Thoracic aorta (tissue), 2 donors: ENCODE measurements at regions not wholly inside any gene's neighbourhood (a gene's known extent, or its start where the extent isn't known, plus 50 kb on each side); places are given as distances from the start of the nearest gene placed in this dataset.

Experiments
- ATAC-seq: fragments of 150-250 bp; one replicate; pipeline ENCODE4 v1.8.0; 2017; ENCODE audit warnings: low read depth; ENCODE audit not compliant: insufficient number of reproducible peaks, low FRiP score
- DNase-seq: peaks from one replicate; pipeline ENCODE4 v3.0.0-alpha.2; 2020; ENCODE audit warnings: low spot score
- H3K27ac ChIP-seq, 2 donors: fragments of 200-600 bp; sonication (generic); 1 replicate in 1 of 2; 2 replicates in 1 of 2; pipeline ENCODE4 v1.5.1; 2016; ENCODE audit warnings: mild to moderate bottlenecking in 2 of 2, moderate library complexity in 2 of 2
- H3K27me3 ChIP-seq: fragments of 200-600 bp; sonication (generic); replicated peaks from 2 replicates; pipeline ENCODE4 v1.6.0; 2016; ENCODE audit warnings: mild to moderate bottlenecking; ENCODE audit not compliant: insufficient read depth
- H3K36me3 ChIP-seq: fragments of 200-600 bp; sonication (generic); one replicate; pipeline ENCODE4 v1.5.1; 2016
- H3K4me1 ChIP-seq, 2 donors: fragments of 200-600 bp; sonication (generic); 1 replicate in 1 of 2; 2 replicates in 1 of 2; pipeline versions ENCODE4 v1.5.1 to v1.6.0; 2016; ENCODE audit warnings: low read depth in 2 of 2, mild to moderate bottlenecking in 1 of 2; ENCODE audit not compliant: control insufficient read depth in 1 of 2
- H3K4me3 ChIP-seq: fragments of 200-600 bp; sonication (generic); 2 replicates; pipeline ENCODE4 v1.5.1; 2016; ENCODE audit warnings: mild to moderate bottlenecking
- H3K9me3 ChIP-seq: fragments of 200-600 bp; sonication (generic); 2 replicates; pipeline ENCODE4 v1.5.1; 2016
- TF ChIP-seq, protein P1 (sequence below): fragments of 200-600 bp; sonication (generic); IDR thresholded peaks from one replicate; pipeline ENCODE4 v1.5.1; 2019; ENCODE audit warnings: antibody characterized with exemption

GRCh38 chr1:101153692-101154091 lies 83.1 kb upstream of the S1PR1 start:
- no peaks in the 10 kb centered on the region for H3K36me3 ChIP-seq
- TF ChIP-seq, protein P1, sequence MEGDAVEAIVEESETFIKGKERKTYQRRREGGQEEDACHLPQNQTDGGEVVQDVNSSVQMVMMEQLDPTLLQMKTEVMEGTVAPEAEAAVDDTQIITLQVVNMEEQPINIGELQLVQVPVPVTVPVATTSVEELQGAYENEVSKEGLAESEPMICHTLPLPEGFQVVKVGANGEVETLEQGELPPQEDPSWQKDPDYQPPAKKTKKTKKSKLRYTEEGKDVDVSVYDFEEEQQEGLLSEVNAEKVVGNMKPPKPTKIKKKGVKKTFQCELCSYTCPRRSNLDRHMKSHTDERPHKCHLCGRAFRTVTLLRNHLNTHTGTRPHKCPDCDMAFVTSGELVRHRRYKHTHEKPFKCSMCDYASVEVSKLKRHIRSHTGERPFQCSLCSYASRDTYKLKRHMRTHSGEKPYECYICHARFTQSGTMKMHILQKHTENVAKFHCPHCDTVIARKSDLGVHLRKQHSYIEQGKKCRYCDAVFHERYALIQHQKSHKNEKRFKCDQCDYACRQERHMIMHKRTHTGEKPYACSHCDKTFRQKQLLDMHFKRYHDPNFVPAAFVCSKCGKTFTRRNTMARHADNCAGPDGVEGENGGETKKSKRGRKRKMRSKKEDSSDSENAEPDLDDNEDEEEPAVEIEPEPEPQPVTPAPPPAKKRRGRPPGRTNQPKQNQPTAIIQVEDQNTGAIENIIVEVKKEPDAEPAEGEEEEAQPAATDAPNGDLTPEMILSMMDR: no peak
- no peak overlapping the region for H3K27ac ChIP-seq
- ATAC-seq (no peak), DNase-seq (no peak)
- H3K4me3 ChIP-seq: no peak overlapping the region
- peaks cover 17% of the 10 kb centered on the region in 2 donors for H3K4me1 ChIP-seq
- H3K27me3 ChIP-seq: no peaks in the 10 kb centered on the region
- no peaks in the 10 kb centered on the region for H3K9me3 ChIP-seq

GRCh38 chr1:101152633-101153032 lies 84.2 kb upstream of the S1PR1 start:
- H3K27ac ChIP-seq: no peak overlapping the region
- H3K4me3 ChIP-seq: no peak overlapping the region
- ATAC-seq: no peak
- no peaks in the 10 kb centered on the region for H3K27me3 ChIP-seq
- DNase-seq: no peak
- H3K9me3 ChIP-seq: no peaks in the 10 kb centered on the region
- peaks cover 20 to 27% of the 10 kb centered on the region in 2 donors for H3K4me1 ChIP-seq
- H3K36me3 ChIP-seq: no peaks in the 10 kb centered on the region
- TF ChIP-seq, protein P1: no peak

DNA sequence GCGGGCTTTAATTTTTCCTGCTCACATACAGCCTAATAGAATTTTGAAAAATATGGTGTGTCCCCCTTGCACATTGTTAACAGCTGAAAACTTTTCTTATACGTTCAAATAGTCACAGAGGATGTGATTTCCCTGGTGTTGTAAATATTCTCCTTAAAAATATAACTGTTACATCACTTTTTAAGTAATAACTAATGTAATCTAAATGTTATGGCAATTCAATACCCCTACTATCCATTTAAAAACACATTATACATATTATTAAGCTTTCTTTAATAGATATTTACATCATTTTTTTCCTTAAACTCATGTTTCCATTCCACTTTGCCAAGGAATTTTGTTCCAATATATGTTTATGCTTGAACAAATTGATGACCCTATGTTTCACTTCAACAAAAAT lies 85.5 kb upstream of the S1PR1 start:
- no peak overlapping the region for H3K27ac ChIP-seq
- ATAC-seq: no peak
- TF ChIP-seq, protein P1: no peak
- H3K27me3 ChIP-seq: no peaks in the 10 kb centered on the region
- H3K4me3 ChIP-seq: no peak overlapping the region
- peaks cover 25 to 39% of the 10 kb centered on the region in 2 donors for H3K4me1 ChIP-seq
- H3K9me3 ChIP-seq: no peaks in the 10 kb centered on the region
- no peak for DNase-seq
- no peaks in the 10 kb centered on the region for H3K36me3 ChIP-seq

DNA sequence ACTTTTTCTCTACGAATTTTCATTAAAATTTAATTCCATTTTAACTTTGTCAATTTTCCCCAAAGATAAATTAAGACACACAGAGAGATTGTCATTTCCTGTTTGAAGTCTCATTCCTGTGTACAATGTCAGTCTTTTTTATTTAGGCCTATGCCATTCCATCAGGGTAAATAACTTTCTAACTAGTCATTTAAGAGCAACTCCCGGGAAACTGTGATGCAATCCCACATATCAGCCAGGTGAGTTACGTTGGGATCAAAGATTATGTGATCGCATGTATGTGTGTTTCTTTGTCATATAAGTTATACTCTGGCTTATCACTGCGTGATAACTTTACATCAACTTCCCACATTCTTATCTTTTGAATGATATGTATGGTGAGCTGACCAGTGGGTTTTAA lies 86.1 kb upstream of the S1PR1 start:
- Histone ChIP-seq H3K27ac (peak overlapping the region in 1 of 2 donors; percentile 37), H3K4me3 (no peak overlapping the region), H3K4me1 (peaks cover 25 to 39% of the 10 kb centered on the region in 2 donors), H3K36me3 (no peaks in the 10 kb centered on the region), H3K9me3 (no peaks in the 10 kb centered on the region), H3K27me3 (no peaks in the 10 kb centered on the region)
- no peak for DNase-seq
- ATAC-seq: peak; percentile 11
- TF ChIP-seq, protein P1: no peak

DNA sequence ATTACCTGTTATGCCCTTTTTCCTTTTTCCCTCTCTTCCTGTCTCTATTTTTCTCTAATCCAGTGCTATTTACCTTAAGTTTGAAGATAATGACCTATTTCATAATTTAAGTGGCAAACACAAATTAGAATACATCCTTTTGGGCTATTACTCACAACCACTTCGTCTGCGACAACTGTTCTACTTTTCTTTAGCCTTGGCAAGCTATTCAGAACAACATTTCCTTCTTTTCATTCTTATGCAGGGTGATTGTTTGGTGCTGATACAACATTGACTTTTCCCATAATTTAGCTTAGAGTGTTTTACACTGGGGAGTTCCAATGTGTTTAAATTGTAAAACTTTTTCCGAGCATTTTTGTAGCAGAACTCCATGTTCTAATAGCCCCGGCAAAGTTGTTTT lies 86.6 kb upstream of the S1PR1 start:
- H3K4me3 ChIP-seq: no peak overlapping the region
- H3K36me3 ChIP-seq: no peaks in the 10 kb centered on the region
- TF ChIP-seq, protein P1: no peak
- H3K4me1 ChIP-seq: peaks cover 25 to 42% of the 10 kb centered on the region in 2 donors
- peak overlapping the region in 1 of 2 donors; percentile 37 for H3K27ac ChIP-seq
- H3K27me3 ChIP-seq: no peaks in the 10 kb centered on the region
- no peak for ATAC-seq
- DNase-seq: no peak
- no peaks in the 10 kb centered on the region for H3K9me3 ChIP-seq
